ENCODE measurements at regions not wholly inside any gene's neighbourhood (a gene's known extent, or its start where the extent isn't known, plus 50 kb on each side); places are given as distances from the start of the nearest gene placed in this dataset.

- Histone ChIP-seq H3K36me3 (no peaks in the 10 kb centered on the region), H3K9me3 (ENCODE audit: severe bottlenecking) (no peaks in the 10 kb centered on the region), H3K27me3 (ENCODE audit: insufficient read depth, low read depth, severe bottlenecking) (no peaks in the 10 kb centered on the region), H3K27ac (no peak overlapping the region), H3K4me3 (ENCODE audit: low read depth, low read length) (no peak overlapping the region)
- TF ChIP-seq CTCF (IDR thresholded peaks at IDR 0.05; ENCODE audit: low read depth, low read length): no peak
- no peak for DNase-seq
Measured at GRCh38 chr10:64102264-64102633, 581.0 kb downstream of the REEP3 start.

GRCh38 chr10:64102916-64103315, 581.7 kb downstream of the REEP3 start:
- no peak for DNase-seq

GRCh38 chr10:64103750-64104470, 582.7 kb downstream of the REEP3 start:
- H3K27me3 ChIP-seq (ENCODE audit: insufficient read depth, low read depth, severe bottlenecking): no peaks in the 10 kb centered on the region
- no peak for DNase-seq
- H3K4me3 ChIP-seq (ENCODE audit: low read depth, low read length): no peak overlapping the region
- H3K27ac ChIP-seq: no peak overlapping the region
- no peaks in the 10 kb centered on the region for H3K36me3 ChIP-seq
- no peaks in the 10 kb centered on the region for H3K9me3 ChIP-seq (ENCODE audit: severe bottlenecking)
- no peak for TF ChIP-seq CTCF (IDR thresholded peaks at IDR 0.05; ENCODE audit: low read depth, low read length)

More at GRCh38 chr10:64102916-64103315, 581.7 kb downstream of the REEP3 start:
- H3K9me3 ChIP-seq (ENCODE audit: severe bottlenecking): no peaks in the 10 kb centered on the region
- H3K27ac ChIP-seq: no peak overlapping the region
- no peaks in the 10 kb centered on the region for H3K36me3 ChIP-seq
- no peaks in the 10 kb centered on the region for H3K27me3 ChIP-seq (ENCODE audit: insufficient read depth, low read depth, severe bottlenecking)
- no peak for TF ChIP-seq CTCF (IDR thresholded peaks at IDR 0.05; ENCODE audit: low read depth, low read length)
- no peak overlapping the region for H3K4me3 ChIP-seq (ENCODE audit: low read depth, low read length)

GRCh38 chr10:64109926-64110495, 588.8 kb downstream of the REEP3 start:
- H3K4me3 ChIP-seq (ENCODE audit: low read depth, low read length): no peak overlapping the region
- H3K9me3 ChIP-seq (ENCODE audit: severe bottlenecking): no peaks in the 10 kb centered on the region
- H3K36me3 ChIP-seq: no peaks in the 10 kb centered on the region
- H3K27me3 ChIP-seq (ENCODE audit: insufficient read depth, low read depth, severe bottlenecking): no peaks in the 10 kb centered on the region
- TF ChIP-seq CTCF (IDR thresholded peaks at IDR 0.05; ENCODE audit: low read depth, low read length): no peak
- no peak for DNase-seq
- no peak overlapping the region for H3K27ac ChIP-seq

GRCh38 chr10:64112701-64113355, 591.6 kb downstream of the REEP3 start:
- TF ChIP-seq CTCF (IDR thresholded peaks at IDR 0.05; ENCODE audit: low read depth, low read length): no peak
- Histone ChIP-seq H3K9me3 (ENCODE audit: severe bottlenecking) (no peaks in the 10 kb centered on the region), H3K4me3 (ENCODE audit: low read depth, low read length) (no peak overlapping the region), H3K27me3 (ENCODE audit: insufficient read depth, low read depth, severe bottlenecking) (no peaks in the 10 kb centered on the region), H3K36me3 (no peaks in the 10 kb centered on the region), H3K27ac (no peak overlapping the region)
- DNase-seq: no peak
